GM13976 (cell line): ENCODE measurements at regions not wholly inside any gene's neighbourhood (a gene's known extent, or its start where the extent isn't known, plus 50 kb on each side); places are given as distances from the start of the nearest gene placed in this dataset.

ENCODE experiments used
- DNase-seq: peaks from one replicate; pipeline ENCODE4 v3.0.0; 2012; ENCODE audit warnings: low spot score
- CTCF ChIP-seq: IDR thresholded peaks from 2 replicates; pipeline ENCODE4 v1.5.1; 2012; ENCODE audit warnings: borderline replicate concordance, mild to moderate bottlenecking; ENCODE audit not compliant: insufficient read depth; ENCODE audit errors: extremely low read depth, missing control alignments, control extremely low read depth
- in situ Hi-C: fragments of 300-500 bp; cut with MboI; formaldehyde crosslinking; loops from one replicate; pipeline ENCODE4 v1.12.0; 2022; ENCODE audit warnings: low sequenced_read_pairs, mixed read lengths, inconsistent platforms; ENCODE audit not compliant: unreplicated experiment

GRCh38 chrX:42976746-42977366 lies 198.9 kb upstream of the PPP1R2C start:
- no peak for TF ChIP-seq CTCF
- no peak for DNase-seq
- in situ Hi-C loops = no loop called here

DNA sequence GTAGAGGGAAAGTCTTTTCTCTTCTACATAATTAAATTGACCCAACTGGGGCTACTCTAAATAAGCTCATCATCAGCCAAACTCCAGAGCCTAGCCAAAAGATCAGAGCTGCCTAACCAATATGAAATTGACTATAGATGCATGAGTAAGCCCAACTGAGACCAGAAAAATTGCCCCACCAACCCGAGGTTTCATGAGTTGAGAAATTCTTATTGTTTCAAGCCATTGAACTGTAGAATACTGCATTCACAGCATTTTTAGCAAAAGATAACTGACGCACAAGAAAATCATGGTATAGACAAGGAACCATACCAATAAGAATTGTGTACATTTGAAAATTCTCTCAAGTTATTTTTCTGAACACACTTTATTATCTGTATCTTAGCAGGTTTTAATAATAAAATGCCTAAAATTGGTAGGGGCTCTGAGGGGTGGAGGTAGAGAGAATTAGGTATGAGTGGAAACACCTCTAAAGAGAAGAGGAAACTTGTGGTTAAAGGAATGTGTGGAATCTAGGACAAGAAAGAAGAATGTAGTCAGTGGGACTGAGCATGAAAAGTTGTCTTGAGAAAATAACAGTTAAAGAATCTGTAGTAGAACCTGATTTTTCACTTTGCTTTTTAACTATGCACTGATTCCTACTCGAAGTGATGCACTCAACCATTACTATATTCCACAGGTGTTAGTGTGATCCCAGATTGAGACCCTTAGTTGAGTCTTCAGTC lies 200.9 kb upstream of the PPP1R2C start:
- in situ Hi-C loops = no loop called here
- no peak for TF ChIP-seq CTCF
- DNase-seq = no peak

DNA sequence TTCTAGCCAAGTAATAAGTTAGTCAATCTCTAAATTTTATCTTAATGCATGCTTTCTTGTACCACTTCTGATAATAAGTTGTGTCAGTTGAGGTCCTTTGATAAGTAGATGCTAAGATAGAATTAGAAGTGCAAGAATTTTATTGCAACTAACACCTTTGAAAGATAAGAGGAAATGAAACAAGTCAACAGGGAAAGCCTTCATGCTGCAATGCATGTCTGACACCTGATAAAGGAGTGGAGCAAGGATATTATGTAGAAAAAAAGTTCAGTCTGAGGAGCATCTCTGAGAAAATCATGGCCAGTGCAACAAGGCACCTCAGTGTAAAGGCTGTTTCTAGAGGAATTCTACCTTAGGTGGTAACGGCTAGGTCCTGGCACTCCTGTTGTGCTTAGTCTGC lies 210.7 kb upstream of the PPP1R2C start:
- no peak for TF ChIP-seq CTCF
- in situ Hi-C loops = no loop called here
- DNase-seq = no peak

GRCh38 chrX:42992199-42992943 lies 214.4 kb upstream of the PPP1R2C start:
- no peak for DNase-seq
- no peak for TF ChIP-seq CTCF
- in situ Hi-C loops = loop anchor here (10.0 kb wide), 1 partner anchor 58 kb away; no protein-coding TSS in a partner anchor

- TF ChIP-seq CTCF = no peak
- in situ Hi-C loops = loop anchor here (10.0 kb wide), 1 partner anchor 62 kb away; no protein-coding TSS in a partner anchor
- no peak for DNase-seq
These were observed 218.9 kb upstream of the PPP1R2C start for GRCh38 chrX:42996861-42997260.

DNA sequence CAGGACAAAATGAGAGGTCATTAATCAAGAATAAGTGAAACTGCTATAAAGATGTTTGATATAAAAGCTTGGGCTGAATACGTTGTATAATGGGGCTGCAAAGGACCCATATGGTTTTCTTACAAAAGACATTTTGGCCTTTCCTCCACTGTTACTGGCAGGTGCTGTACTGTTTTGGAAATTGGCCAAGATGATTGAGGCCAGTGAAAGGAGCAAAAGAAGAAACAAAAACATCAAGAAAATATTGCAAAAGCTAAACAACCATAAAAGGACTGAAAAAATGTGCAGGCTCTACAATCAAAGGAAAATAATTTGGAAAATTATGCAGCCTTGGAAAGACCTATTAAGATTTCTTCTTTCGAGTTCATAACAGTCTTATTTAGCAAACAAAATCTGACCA lies 222.2 kb upstream of the PPP1R2C start:
- no peak for DNase-seq
- no peak for TF ChIP-seq CTCF
- in situ Hi-C loops = no loop called here
